ENCODE measurements at regions not wholly inside any gene's neighbourhood (a gene's known extent, or its start where the extent isn't known, plus 50 kb on each side); places are given as distances from the start of the nearest gene placed in this dataset.
A peak's percentile ranks its signal among the peaks of the same experiment; 100 is the strongest.
"Not testable (repeated sequence)": the region's sequence is repeated elsewhere in the genome, so short reads cannot be mapped to it uniquely, and the experiment has no call there.

DNA sequence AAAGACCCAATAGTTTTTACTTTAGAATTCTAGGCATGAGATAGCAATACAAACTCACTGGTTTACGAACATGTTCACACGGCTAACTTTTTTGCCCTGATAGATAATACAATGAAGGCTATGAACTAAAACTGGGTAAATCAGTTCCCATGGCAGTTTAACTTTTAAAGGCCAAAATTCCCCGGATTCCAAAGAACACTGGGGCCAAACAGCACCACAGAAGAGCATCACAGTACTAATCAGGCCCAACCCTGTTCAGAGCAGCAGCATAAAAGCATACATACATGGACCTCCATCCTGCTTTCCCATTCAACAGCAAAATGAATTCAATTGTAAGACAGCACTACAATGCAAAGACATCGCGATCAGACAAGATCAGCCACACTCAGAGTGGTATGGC is 540.3 kb upstream of the CCDC54 start:
- no peak for DNase-seq

DNA sequence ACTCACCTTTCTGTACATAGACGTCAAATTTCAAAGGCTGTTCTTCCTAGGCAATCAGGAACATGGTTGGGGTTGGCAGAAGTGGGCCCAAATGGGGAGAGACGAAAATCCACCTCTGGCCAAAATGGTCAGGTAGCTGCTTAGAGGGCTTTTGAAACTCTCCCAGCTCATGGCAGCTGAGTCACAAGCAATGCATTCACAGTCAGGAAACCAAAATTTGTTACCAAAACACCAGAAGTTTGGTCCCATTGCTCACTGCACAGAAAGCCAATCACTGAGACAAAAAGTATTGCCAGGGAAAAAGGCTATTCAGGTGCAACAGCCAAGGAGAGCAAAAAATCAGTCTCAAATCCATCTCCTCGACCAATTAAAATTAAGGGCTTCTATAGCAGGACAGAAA is 539.6 kb upstream of the CCDC54 start:
- DNase-seq, result no peak

DNA sequence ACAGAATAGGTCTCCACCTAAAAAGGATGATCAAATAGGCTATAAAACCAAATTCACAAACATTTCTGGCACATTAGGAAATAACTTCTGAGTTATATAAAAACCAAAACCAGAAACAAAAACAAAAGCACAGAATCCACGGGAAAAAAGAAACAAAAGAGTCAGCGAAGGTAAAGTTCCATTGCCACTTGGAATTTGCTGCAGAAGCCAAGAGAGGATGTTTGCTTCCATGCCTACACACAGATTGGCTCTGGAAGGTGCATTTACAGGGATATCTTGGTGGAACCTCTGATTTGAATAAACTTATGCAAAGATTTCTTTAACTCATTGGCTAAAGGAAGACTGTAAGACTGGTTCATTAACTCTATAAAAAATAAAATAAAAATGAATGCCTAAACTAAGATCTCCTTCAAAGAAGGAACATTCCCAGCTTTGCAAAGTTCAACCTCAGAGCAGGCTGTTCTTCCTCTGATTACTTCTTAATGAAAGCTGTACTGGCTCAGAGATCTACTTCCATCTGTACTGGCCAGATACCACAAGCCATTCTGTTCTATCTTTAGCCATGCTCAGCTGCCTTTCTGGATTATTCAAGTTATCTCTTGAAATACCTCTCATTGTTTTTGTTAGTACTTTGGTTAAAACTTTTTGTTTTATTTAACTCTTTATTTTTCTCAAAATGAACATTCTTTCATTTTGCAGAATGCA is 537.5 kb upstream of the CCDC54 start:
- DNase-seq, result no peak

DNA sequence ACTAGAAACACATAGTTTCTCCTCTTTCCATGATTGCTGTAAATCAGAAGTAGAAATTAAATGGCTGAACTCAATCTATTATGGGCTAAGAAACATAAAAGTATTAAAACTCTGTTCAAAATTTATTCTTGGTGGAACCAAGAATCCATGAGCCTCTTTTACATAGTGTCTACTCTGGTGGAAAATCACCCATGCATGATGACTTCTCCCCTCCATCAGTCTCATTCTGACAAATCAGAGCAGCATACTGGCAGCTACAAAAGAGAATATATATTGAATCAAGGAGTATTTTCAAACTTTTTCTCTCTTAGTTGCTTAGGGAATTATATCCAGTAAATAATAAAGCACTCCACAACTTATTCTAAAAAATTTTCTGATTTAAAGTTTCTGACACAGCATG is 536.9 kb upstream of the CCDC54 start:
- DNase-seq, result no peak

DNA sequence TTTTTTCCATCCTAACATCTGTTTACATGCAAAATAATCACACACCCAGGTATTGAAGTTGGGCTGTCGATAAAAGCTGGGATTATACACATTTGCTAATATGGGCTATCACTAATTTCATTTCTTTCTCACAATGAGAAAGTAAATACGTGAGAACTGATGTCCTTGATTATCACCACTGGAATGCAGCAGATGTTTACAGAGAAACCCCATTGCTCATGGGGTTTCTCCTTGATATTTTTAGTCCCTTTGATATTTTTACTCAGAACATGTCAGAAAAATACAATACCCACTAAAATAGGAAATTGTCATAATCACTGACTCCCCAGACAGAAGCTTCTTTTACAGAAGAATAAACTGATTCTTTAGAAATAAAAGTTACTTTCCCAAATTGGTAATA is 535.1 kb upstream of the CCDC54 start:
- no peak for DNase-seq

DNA sequence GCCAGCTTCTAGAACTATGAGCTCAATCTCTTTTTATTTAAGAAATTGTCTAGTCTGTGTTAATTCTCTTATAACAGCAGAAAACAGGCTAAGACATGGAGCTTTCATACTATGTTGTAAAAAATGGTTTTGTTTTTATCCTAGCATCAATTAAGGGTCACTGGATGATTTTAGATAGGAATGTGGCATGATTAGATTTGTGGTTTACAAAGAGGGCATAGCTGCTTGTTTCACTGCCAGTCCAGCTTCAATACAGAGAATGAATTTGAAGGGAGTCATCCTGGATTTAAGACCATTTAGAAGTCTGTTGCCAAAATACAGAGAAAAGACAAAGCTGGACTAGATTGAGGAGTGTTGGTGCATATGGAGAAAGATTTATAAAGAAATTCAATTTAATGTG is 532.6 kb upstream of the CCDC54 start:
- no peak for DNase-seq

DNA sequence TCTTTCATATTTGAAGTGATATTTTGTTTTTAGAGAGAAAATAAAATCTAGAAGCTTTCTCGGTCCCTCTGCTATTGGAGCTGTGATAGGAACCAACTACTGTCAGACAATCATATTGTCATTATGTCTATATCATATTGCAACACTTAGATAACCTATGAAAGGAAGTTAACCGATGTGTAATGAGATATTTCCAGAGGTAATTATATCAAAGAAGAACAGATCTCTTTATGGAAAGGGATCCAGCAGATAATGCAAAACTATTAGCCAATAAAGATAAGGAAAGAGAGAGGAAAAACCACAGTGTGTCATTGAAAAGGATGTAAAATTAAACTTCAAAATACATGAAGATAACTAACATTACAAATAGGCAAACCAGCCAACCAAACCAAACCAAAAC is 529.1 kb upstream of the CCDC54 start:
- DNase-seq, result no peak

DNA sequence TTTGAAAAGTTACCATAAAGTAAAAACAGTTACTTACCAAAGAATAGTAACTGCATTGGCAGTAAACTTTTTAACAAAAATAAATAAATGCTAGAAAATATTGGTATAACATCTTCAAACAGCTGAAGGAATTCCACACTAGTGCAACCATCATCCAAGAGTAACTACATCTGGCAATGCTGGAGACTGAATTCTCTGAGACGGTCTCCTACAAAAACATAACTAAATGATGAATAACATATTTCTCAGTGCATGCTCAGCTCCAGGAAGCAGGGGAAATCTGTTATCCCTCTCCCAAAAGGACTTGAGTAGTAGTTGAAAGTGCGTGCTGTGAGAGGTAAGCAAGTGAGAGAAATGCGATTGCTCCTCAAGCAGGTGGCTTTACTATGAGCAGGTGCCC is 526.8 kb upstream of the CCDC54 start:
- no peak for DNase-seq

DNA sequence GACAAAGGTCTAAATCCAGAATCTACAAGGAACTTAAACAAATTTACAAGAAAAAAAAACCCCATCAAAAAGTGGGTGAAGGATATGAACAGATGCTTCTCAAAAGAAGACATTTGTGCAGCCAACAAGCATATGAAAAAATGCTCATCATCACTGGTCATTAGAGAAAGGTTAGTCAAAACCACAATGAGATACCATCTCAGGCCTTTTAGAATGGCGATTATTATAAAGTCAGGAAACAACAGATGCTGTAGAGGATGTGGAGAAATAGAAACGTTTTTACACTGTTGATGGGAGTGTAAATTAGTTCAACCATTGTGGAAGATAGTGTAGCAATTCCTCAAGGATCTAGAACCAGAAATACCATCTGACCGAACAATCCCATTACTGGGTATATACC is 518.9 kb upstream of the CCDC54 start:
- DNase-seq, result not testable (repeated sequence)

DNA sequence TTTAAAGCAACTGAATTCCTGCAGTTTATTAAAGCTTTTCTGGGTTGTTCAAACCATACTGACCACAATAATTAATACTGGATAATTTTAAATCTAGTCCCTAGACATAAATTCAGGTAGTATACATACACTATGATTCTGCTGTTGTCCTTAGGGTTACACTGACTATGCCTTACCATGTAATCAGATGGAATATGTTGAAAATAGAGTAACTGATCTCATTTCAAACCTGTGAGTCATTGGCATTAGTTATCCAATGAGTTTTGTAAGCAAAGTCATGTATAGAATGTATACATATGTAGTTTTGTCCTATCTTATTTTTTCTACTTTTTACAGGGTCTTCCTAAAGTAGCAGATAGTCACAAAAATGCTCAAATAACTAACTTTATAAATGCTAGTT is 517.1 kb upstream of the CCDC54 start:
- DNase-seq, result no peak

DNA sequence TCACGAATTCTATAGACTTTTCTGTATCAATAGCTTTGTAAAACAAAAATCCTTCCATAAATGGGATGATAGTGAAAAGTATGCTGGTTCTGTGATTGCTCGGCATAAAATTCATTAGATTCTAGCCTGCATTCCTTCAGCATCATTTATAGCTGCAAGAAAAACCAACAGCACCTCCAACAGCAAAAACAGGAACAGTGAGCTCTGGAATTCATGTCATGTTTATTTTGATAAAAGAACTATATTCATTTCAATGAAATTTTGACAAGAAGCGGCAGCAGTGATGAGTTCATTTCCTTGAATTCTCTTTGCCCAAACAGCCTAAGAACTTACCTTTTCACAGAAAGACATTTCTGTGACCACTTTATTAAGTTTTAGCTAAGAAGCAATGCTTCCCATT is 515.2 kb upstream of the CCDC54 start:
- no peak for DNase-seq

DNA sequence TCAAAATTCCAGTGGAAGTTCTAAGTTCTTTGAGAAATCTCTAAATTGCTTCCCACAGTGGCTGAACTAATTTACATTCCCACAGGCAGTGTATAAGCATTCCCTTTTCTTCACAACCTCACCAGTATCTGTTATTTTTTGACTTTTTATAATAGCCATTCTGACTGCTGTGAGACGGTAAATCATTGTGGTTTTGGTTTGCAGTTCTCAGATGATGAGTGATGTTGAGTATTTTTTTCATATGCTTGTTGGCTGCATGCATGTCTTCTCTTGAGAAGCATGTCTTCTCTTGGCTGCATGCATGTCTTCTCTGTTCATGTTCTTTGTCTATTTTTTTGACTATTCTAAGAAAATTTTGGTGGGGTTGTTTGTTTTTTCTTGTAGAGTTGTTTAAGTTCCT is 499.6 kb upstream of the CCDC54 start:
- DNase-seq, result peak in 1 of 5 experiments; percentile 0

DNA sequence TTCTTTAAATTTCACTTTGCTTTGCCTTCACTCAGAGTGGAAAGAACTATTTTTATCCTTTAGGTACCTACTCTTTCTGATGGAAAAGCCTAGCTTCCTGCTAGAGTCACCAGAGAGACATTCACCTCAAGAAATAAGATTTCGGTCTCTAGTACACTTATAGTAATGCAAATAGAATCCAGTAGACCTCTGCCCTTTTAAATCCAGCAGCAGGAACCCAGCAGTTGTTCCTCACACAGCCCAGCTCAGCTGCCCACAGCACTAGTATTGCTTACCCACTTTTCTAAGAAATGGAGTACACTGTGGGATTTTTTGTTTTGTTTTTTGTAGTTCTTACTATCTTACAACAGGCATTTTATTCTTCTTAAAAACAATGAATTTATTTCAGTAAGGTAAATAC is 497.0 kb upstream of the CCDC54 start:
- no peak for DNase-seq

DNA sequence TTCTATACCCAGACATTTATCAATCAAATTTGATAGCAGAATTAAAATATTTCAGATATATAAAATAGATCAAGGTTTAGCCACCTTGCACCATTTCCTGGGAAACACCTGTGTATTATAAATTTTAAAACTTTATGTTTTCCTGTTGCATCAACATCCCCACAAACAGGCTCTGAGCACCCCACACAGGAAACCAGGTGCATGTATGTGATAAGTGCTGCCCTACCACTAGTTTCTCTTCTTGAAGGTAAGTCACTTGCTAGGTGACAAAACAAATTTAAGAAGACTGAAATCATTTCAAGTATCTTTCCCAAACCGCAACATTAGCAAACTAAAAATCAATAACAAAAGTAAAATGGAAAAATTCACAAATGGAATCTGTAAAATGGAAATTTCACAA is 496.1 kb upstream of the CCDC54 start:
- DNase-seq, result no peak

DNA sequence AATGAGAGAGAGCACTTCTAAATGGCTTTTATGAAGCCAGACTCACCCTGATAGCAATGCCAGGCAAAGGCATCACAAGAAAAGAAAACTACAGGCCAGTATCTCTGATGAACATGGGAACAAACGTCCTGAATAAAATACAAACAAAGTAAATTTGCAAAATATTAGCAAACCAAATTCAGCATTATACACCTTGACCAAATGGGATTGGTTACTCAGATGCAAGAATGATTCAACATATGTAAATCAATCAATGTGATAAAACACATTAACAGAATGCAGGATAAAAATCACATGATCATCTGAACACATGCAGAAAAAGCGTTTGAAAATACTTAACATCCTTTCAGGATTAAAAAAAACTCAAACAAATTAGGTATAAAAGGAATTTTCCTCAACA is 494.9 kb upstream of the CCDC54 start:
- no peak for DNase-seq

DNA sequence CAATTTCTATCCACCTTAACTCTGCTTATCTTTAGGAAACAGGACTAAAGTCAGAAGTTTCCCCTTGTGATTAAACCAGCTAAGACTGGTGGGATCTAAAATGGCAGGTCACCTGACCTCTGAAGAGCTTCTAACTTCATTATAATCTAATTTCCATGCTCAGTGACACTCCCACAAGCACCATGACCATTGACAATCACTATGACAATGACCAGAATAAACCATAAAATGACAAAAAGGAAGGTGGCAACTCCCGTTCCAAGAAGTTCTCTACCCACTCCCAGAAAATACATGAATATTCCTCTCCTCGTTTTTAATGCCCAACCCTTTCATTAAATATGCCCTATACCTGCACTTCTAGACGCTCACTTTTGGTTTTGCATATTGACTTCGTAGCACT is 471.2 kb upstream of the CCDC54 start:
- DNase-seq, result no peak

DNA sequence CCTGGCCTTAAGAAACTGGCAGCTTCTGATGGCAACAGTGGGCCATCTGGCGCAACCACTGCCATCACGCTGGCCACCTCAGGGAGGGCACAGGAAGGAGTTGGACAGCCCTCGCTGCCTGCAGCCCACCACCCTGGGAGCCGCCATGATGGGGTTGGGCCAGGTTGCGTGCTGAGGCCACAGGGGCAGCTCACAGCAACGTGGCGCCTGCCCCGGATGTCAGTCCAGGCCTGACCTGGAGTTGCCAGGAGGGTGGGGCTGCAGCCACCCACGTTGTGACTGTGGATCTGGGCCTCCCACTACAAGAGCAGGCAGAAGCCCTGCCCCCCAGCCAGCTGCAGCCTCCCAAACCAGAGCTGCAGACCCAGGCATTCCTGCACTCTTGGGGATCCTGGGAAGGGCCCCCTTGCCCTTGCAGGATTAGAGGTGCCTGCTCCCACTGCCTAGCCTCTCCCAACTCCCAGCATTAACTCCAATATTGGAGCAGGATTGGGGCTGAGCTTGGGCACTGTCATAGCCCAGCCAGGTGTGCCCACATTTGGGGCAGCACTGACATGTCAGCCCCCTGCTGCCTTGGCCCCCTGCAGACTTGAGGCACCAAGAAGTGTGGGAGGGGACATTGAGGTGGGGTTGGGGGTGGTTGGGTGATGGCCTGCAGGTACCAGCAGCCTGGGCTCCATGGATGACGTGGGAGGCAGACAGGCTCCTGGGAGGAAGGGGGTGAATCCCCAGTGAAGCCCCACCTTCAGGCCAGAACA is 468.9 kb upstream of the CCDC54 start:
- DNase-seq, result no peak

DNA sequence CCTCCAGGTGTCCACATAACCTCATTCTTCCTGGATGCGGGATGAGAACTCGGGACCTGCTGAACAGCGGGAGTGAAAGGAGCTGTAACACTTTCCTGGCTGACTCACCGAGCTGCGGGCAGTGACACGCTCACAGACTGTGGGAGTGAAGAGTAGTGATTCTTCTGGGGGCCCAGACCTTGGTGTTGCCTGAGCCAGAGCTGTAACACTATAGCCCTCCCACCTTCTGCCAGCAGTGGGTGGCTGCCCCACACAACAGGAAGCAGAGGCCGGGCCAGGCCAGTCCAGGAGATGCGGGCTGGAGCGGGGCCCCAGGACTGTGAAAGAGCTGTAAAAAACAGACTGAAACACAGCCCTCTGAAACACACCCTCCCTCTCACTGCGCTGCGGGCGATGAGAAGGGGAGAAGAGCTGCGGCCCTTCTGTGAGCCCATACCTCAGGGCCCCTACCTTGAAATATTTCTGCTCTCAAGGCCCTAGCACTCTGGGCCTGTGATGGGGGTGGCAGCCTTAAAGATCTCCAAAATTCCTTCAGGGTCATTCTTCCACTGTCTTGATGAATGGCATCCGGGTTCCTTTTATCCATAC is 464.0 kb upstream of the CCDC54 start:
- no peak for DNase-seq

DNA sequence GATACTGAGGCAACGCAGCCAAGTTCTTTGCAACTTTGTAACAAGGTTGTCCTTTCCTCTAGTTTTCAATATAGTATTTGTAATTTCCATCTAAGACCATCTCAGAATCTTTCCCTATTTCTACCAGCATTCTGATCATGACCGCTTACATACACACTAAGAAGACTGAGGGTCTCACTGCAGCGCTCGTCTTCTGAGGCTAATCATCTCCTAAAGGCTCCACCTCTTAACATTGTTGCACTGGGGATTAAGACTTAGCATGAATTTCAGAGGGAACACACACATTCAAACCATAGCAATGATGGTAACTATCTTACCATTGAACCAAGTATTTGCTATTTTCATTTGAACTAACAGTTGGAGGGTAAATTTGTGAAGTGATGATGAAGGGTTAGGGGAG is 463.3 kb upstream of the CCDC54 start:
- no peak for DNase-seq

DNA sequence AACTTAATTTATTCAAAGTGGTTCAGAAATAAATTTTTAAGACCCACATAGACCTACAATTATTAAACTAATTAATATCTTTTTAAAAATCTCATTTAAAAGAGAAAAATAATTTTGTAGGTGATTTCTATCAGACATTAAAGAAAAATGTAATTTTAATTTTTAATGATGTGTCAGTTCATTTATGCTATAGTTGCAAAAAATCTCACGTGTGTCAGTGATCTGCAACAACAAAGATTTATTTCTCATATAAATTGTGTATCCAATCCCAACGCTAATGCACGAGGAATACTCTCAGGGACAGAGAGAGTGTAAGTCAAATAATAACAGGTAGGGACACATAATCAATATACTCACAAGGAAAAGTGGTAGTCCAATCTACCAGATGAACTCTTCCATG is 456.6 kb upstream of the CCDC54 start:
- DNase-seq, result no peak

DNA sequence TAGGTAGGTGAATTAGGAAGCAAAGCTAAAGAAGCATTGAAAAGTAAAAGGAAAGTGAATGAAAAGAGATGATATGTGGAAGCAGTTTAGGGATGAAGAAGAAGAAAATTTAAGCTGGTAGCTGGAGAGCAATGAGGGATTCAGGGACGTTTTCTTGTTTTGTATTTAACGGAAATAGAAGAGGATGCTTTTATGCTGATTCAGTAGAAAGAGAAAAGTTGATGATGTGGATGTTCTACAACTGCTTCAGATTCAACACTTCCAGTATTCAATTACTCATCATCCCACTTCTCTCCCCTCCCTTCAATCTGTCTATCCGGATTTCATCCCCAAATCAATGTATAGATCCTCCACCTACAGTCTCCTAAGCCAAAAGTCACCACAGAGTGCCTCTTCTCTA is 448.2 kb upstream of the CCDC54 start:
- no peak for DNase-seq

DNA sequence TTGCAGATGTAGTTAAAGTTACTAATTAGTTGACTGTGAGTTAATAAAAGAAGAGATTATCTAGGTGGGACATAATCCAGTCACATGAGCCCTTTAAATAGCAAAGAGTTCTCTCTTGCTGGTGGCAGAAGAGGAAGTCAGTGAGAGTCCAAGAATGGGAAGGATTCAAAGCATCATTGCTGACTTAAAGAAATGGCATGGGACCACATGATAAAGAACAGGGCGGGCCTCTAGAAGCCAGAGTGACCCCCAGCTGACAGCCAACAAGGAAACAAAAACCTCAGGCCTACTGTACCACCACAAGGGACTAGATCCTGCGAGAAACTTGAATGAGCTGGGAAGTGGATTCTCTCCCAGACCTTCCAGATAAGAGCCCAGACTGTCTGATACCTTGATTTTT is 447.2 kb upstream of the CCDC54 start:
- no peak for DNase-seq

DNA sequence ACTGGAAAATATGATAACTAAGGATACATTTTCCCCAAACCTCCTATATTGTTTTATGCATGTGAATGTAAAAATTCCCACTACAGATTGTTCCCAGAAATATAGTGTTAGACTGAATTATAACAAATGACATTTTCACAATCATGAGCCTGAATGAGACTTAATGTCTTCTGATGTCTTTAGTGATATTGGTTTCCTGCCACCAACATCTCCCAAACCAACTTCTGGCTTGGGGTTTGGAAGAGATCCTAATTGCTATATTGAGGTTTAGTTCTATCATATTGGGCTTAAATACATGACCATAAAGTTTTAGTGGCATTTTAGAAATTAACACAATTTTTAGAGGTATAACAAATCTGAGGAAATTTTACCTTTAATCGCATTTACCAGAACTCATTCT is 445.3 kb upstream of the CCDC54 start:
- DNase-seq, result no peak

DNA sequence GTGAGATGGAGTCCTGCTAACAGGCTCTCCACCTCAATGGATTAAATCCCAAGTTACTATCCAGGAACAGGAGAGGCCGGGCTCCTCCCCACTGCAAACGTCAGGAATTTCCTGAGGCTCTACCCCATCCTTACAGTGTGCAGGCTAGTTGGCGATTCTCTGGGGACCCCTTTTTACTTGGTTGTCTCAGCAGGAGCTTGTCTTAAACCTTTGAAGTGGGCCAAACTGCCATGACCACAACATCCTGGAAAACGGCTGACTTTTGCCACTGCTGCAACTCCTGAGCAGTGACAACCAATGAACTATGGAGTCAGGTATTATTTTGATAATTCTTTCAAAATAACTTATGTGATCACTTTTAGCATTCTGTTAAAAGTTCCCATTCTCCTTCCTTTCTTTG is 440.9 kb upstream of the CCDC54 start:
- DNase-seq, result no peak

Measured in T-helper 2 cell (primary cell).